ENCODE measurements at regions not wholly inside any gene's neighbourhood (a gene's known extent, or its start where the extent isn't known, plus 50 kb on each side); places are given as distances from the start of the nearest gene placed in this dataset.
"Not testable (repeated sequence)": the region's sequence is repeated elsewhere in the genome, so short reads cannot be mapped to it uniquely, and the experiment has no call there.

- intact Hi-C loops (cut with DNase I), result no loop called here
- DNase-seq, result no peak
Measured at GRCh38 chr5:102068870-102069269, 227.2 kb downstream of the SLCO4C1 start.

DNA sequence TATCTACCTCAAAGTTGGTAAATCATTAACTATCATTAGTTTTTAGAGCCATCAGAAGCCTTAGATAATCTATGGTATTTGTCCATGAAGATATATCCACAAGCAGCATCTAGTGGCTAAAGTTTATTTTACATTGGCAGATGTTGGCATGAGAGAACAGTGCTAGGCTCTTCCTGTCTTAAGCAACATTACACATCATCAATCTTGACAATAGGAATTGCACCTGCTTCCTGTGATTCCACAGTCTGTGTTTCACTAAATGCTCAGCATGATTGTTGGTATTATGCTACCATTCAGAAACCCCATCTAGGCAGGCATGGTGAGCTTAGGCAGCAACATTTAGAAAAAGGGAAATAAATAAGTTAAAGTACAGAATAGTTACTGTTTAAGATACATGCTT, 246.6 kb downstream of the SLCO4C1 start:
- DNase-seq, result no peak
- intact Hi-C loops (cut with DNase I), result no loop called here

DNA sequence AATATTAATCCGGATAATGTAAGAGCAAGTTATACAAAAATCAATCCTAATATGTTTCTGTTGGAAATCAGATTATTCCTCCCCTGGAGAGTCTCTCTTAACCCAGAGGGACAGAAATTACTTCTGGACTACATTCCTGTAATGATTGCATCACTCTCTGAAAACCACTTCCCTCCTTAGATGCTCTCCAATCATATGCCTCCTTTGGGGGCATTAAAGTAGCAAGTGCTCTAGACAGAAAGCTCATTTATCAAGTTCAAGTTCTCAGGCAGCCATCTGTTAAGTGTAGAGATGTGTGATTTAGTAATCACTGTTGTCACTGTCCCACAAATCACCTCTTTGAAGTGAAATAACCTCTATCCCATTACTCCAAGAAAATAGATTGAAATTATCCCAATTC, 247.1 kb downstream of the SLCO4C1 start:
- DNase-seq, result no peak

DNA sequence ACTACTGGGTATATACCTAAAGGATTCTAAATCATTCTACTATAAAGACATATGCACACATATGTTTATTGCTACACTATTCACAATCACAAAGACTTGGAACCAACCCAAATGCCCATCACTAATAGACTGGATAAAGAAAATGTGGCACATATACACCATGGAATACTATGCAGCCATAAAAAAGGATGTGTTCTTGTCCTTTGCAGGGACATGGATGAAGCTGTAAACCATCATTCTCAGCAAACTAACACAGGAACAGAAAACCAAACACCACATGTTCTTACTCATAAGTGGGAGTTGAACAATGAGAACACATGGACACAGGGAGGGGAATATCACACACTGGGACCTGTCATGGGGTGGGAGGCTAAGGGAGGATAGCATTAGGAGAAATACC, 249.0 kb downstream of the SLCO4C1 start:
- intact Hi-C loops (cut with DNase I), result not testable (repeated sequence)

More for the DNA sequence above, 247.1 kb downstream of the SLCO4C1 start:
- intact Hi-C loops (cut with DNase I), result no loop called here

GRCh38 chr5:102040326-102040725, 255.8 kb downstream of the SLCO4C1 start:
- intact Hi-C loops (cut with DNase I), result no loop called here
- DNase-seq, result no peak

More for the DNA sequence above, 249.0 kb downstream of the SLCO4C1 start:
- DNase-seq, result not testable (repeated sequence)

DNA sequence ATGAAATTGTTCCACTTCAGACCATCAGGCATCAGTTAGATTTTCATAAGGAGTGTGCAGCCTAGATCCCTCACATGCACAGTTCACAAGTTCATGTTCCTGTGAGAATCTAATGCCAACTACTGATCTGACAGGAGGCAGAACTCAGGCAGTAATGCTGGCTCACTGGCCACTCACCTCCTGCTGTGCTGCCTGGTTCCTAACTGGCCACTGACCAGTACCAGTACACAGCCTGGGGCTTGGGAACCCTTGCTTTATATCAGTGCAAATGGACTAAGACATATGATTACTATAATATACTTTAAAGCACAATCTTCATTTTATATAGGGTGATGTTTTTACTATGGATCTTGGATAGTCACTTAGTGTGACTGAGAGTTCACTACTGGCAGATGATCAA, 259.2 kb downstream of the SLCO4C1 start:
- intact Hi-C loops (cut with DNase I), result no loop called here
- no peak for DNase-seq

- intact Hi-C loops (cut with DNase I), result no loop called here
- no peak for DNase-seq
Measured at GRCh38 chr5:102031711-102032110, 264.4 kb downstream of the SLCO4C1 start.

DNA sequence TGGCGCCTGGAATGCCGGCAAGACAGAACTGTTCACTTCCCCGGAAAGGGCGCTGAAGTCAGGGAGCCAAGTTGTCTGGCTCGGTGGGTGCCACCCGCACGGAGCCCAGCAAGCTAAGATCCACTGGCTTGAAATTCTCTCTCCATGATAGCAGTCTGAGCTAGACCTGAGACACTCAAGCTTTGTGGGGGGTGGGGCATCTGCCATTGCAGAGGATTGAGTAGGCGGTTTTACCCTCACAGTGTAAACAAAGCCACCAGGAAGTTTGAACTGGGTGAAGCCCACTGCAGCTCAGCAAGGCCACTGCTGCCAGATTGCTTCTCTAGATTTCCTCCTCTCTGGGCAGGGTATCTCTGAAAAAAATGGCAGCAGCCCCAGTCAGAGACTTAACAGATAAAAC, 277.4 kb downstream of the SLCO4C1 start:
- intact Hi-C loops (cut with DNase I), result no loop called here
- DNase-seq, result peak in 1 of 10 donors; percentile 27

DNA sequence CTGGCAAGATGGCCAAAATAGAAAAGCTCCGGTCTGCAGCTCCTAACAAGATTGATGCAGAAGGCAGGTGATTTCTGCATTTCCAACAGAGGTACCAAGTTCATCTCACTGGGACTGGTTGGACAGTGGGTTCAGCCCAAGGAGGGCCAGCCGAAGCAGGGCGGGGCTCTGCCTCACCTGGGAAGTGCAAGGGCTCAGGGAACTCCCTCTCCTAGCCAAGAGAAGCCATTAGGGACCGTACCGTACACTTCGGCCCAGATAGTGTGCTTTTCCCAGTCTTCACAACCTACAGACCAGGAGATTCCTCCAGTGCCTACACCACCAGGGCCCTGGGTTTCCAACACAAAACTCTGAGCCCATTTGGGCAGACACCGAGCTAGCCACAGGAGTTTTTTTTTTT, 277.8 kb downstream of the SLCO4C1 start:
- intact Hi-C loops (cut with DNase I), result no loop called here
- DNase-seq, result peak in 1 of 10 donors; percentile 57

GRCh38 chr5:102014371-102014770, 281.7 kb downstream of the SLCO4C1 start:
- intact Hi-C loops (cut with DNase I), result no loop called here
- DNase-seq, result no peak

DNA sequence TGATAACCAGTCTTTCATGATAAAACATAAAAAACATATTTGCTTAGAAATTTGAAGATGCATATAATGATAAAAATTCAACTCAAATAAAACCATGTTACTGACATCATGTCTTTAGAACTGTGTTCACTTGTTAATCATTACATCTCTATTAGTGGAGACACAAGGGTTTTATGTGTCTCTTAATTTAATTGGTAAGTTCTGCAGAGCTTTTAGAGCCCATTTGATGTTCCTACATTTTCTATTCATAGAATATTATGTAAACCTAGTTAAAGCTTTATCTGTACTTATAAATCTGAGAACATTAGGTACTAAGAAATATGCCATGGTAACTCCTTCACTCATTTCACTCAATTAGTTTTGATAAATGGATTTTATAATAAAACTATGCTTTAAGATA, 285.4 kb downstream of the SLCO4C1 start:
- intact Hi-C loops (cut with DNase I), result no loop called here
- no peak for DNase-seq

DNA sequence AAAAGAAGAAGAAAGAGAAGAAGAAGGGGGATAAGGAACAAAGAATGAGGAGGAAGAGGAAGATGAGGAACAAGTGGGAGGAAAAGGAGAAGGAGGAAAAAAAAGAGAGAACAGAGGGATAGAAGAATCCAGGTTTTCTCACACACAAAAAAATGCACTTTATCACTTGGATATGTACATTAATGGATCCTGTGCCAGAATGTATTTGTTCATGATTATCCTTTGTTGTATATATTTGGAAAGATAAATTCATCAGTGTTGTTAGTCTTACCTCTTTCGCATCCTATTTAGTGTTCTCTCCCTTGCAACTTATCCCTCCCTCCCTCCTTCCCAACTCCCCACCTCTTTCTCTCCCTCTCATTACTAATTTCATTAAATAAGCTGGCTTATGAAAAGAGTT, 298.8 kb downstream of the SLCO4C1 start:
- intact Hi-C loops (cut with DNase I), result no loop called here

DNA sequence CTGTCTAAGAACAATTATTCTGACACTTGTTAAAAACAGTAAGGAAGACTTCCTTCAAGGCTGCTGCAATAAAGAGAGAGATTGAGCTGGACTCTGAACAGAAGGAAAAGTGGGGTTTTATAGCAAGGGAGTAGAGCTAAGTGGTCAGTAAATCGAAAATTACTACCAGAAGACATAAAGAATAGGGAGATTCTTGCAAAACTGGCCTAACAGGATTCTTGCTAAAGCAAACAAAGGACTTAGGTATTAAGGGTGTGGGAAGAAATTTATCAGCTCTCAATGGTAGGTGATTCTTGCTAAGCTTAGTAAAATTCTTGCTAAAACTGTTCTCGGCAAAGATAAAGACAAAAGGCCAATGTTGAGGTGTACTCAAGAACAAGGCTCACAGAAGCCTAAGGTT, 300.5 kb downstream of the SLCO4C1 start:
- DNase-seq, result no peak
- intact Hi-C loops (cut with DNase I), result no loop called here

More for the DNA sequence above, 298.8 kb downstream of the SLCO4C1 start:
- no peak for DNase-seq

GRCh38 chr5:101991486-101991885, 304.6 kb downstream of the SLCO4C1 start:
- intact Hi-C loops (cut with DNase I), result no loop called here
- DNase-seq, result no peak

- intact Hi-C loops (cut with DNase I), result no loop called here
- DNase-seq, result no peak
Measured at GRCh38 chr5:101989659-101990058, 306.4 kb downstream of the SLCO4C1 start.

GRCh38 chr5:101977729-101978345, 318.2 kb downstream of the SLCO4C1 start:
- DNase-seq, result no peak
- intact Hi-C loops (cut with DNase I), result loop anchor here (5.0 kb wide), 1 partner anchor 36 kb away; no protein-coding TSS in a partner anchor

- intact Hi-C loops (cut with DNase I), result loop anchor here (5.0 kb wide), 1 partner anchor 35 kb away; no protein-coding TSS in a partner anchor
Measured at GRCh38 chr5:101976933-101977332, 319.2 kb downstream of the SLCO4C1 start.

DNA sequence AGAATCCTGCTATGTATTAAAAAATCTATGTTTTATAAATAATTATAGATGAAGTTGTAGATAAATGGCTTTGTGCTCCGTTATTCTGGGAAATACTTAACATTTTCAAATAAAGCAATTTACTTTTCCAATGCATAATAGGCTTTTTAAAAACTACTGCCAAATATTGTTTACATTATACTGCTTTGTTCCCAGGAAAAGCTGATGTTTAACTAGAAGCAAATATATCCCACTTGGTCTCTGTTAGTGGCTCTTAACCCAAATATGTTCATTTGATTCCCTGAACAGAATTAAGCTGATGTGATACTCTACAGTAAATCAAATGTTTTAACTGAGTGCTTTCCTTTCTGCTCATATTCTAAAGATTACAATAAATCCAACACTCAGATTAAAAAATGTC, 326.3 kb downstream of the SLCO4C1 start:
- DNase-seq, result no peak
- intact Hi-C loops (cut with DNase I), result no loop called here

More at GRCh38 chr5:101976933-101977332, 319.2 kb downstream of the SLCO4C1 start:
- DNase-seq, result no peak

GRCh38 chr5:101966476-101966875, 329.6 kb downstream of the SLCO4C1 start:
- no peak for DNase-seq

DNA sequence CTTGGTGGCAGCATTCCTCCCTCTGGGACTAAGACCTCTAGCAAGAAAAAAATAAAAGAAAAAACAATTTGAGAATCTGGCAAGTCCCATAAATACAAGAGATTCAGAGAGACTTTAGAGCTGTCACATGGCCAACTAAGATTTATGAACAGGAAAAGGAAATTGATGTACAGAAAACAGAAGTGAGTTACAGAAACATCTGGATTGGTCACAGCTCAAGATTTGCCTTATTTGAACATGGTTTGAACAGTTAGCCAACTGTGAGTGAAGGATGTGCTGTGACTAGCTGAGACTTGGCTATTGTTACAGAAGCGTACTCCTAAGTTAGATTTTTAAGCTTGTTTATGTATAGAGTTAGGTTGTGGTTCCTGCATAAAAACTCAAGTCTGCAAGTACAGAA, 340.2 kb downstream of the SLCO4C1 start:
- no peak for DNase-seq
- intact Hi-C loops (cut with DNase I), result no loop called here

More at GRCh38 chr5:101966476-101966875, 329.6 kb downstream of the SLCO4C1 start:
- intact Hi-C loops (cut with DNase I), result no loop called here

DNA sequence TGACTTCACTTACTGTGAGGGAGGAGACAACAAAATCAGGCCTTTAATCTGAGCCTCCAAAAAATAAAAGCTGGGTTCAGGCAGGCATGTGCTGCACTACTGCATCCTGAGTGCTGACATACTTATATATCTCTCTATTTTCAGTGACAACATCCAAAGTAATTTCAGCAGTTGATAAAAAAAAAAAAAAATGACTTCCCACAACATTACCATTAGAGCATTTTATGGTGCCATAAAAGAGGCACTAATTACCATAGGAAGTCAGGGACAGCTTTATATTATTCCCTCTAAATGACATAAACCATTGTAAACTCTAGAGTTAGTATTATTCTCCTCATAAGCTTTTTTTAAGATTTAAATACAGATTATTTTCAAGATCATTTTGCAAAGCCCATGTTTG, 346.1 kb downstream of the SLCO4C1 start:
- intact Hi-C loops (cut with DNase I), result no loop called here
- no peak for DNase-seq

DNA sequence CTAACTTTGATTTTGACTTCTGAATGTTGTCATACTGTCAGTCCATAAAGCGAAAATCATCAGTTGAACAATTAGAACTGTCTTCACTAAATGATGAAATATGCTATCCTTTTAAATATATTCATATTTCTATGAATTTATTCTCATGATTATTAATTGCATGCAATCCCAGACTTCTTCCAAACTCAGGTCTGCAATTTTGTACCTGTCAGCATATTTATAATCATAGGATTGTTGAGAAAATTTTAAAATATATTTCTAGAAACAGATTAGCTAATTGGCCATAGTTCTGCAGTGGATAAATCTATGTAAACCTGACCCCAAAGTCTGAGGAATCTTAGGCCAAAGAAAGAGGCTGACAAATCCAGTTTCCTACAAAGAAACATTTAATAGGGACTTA, 347.5 kb downstream of the SLCO4C1 start:
- no peak for DNase-seq
- intact Hi-C loops (cut with DNase I), result no loop called here

DNA sequence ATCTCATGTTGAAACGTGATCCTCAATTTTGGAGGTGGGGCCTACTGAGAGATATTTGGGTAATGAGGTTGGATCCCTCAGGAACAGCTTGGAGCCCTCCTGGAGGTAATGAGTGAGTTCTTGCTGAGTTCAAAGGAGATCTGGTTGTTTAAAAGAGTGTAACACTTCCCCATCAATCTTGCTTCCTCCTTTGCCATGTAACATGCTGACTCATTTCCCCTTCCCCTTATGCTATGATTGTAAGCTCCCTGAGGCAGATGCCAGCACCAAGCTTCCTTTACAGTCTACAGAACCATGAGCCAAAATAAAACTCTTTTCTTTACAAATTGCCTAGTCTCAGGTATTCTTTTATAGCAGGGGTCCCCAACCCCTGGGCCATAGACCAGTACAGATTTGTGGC, 352.3 kb downstream of the SLCO4C1 start:
- no peak for DNase-seq
- intact Hi-C loops (cut with DNase I), result loop anchor here (5.0 kb wide), 1 partner anchor 34 kb away; no protein-coding TSS in a partner anchor
